ENCODE measurements at regions not wholly inside any gene's neighbourhood (a gene's known extent, or its start where the extent isn't known, plus 50 kb on each side); places are given as distances from the start of the nearest gene placed in this dataset.
A peak's percentile ranks its signal among the peaks of the same experiment; 100 is the strongest.

GRCh38 chr4:135227842-135228241 is 1026.3 kb upstream of the PABPC4L start:
- Histone ChIP-seq H2AFZ (ENCODE audit: low read depth, low read length, severe bottlenecking) (no peak overlapping the region), H3K9ac (ENCODE audit: low read length) (no peak overlapping the region), H3K4me3 (ENCODE audit: insufficient read depth, low read length, poor library complexity, severe bottlenecking) (no peak overlapping the region), H3K36me3 (ENCODE audit: low read length) (no peaks in the 10 kb centered on the region), H3K27ac (ENCODE audit: low read depth, low read length) (no peak overlapping the region), H3K27me3 (ENCODE audit: low read length) (no peaks in the 10 kb centered on the region), H3F3A (ENCODE audit: insufficient read depth) (no peaks in the 10 kb centered on the region), H3K79me2 (ENCODE audit: insufficient read depth, low read length) (no peaks in the 10 kb centered on the region), H3K9me3 (ENCODE audit: insufficient read depth, low read length) (no peaks in the 10 kb centered on the region), H4K20me1 (ENCODE audit: low read depth, low read length) (no peaks in the 10 kb centered on the region), H3K9me2 (replicated peaks; ENCODE audit: insufficient read depth, low read length) (no peaks in the 10 kb centered on the region), H3K4me2 (ENCODE audit: low read depth, low read length, poor library complexity, severe bottlenecking) (no peak overlapping the region)
- no peak for TF ChIP-seq EZH2phosphoT487 (conservative IDR thresholded peaks at IDR 0.05; ENCODE audit: low read length)
- TF ChIP-seq, protein P1, sequence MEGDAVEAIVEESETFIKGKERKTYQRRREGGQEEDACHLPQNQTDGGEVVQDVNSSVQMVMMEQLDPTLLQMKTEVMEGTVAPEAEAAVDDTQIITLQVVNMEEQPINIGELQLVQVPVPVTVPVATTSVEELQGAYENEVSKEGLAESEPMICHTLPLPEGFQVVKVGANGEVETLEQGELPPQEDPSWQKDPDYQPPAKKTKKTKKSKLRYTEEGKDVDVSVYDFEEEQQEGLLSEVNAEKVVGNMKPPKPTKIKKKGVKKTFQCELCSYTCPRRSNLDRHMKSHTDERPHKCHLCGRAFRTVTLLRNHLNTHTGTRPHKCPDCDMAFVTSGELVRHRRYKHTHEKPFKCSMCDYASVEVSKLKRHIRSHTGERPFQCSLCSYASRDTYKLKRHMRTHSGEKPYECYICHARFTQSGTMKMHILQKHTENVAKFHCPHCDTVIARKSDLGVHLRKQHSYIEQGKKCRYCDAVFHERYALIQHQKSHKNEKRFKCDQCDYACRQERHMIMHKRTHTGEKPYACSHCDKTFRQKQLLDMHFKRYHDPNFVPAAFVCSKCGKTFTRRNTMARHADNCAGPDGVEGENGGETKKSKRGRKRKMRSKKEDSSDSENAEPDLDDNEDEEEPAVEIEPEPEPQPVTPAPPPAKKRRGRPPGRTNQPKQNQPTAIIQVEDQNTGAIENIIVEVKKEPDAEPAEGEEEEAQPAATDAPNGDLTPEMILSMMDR (IDR thresholded peaks at IDR 0.05; ENCODE audit: insufficient read depth, low read length, poor library complexity, severe bottlenecking) = no peak

- Histone ChIP-seq H3K4me3 (ENCODE audit: insufficient read depth, low read length, poor library complexity, severe bottlenecking) (no peak overlapping the region), H3K36me3 (ENCODE audit: low read length) (no peaks in the 10 kb centered on the region)
- TF ChIP-seq EZH2phosphoT487 (conservative IDR thresholded peaks at IDR 0.05; ENCODE audit: low read length) = no peak
- TF ChIP-seq, protein P1 (IDR thresholded peaks at IDR 0.05; ENCODE audit: insufficient read depth, low read length, poor library complexity, severe bottlenecking) = no peak
Observed at GRCh38 chr4:135225551-135225950, 1024.0 kb upstream of the PABPC4L start.

GRCh38 chr4:135210341-135210740 is 1008.8 kb upstream of the PABPC4L start:
- Histone ChIP-seq H2AFZ (ENCODE audit: low read depth, low read length, severe bottlenecking) (peak overlapping the region; percentile 68), H3K4me2 (ENCODE audit: low read depth, low read length, poor library complexity, severe bottlenecking) (no peak overlapping the region)

More at GRCh38 chr4:135225551-135225950, 1024.0 kb upstream of the PABPC4L start:
- Histone ChIP-seq H3F3A (ENCODE audit: insufficient read depth) (no peaks in the 10 kb centered on the region), H3K9me2 (replicated peaks; ENCODE audit: insufficient read depth, low read length) (no peaks in the 10 kb centered on the region), H3K79me2 (ENCODE audit: insufficient read depth, low read length) (no peaks in the 10 kb centered on the region), H3K27me3 (ENCODE audit: low read length) (no peaks in the 10 kb centered on the region), H3K9me3 (ENCODE audit: insufficient read depth, low read length) (no peaks in the 10 kb centered on the region), H3K9ac (ENCODE audit: low read length) (no peak overlapping the region), H3K27ac (ENCODE audit: low read depth, low read length) (no peak overlapping the region), H2AFZ (ENCODE audit: low read depth, low read length, severe bottlenecking) (no peak overlapping the region), H4K20me1 (ENCODE audit: low read depth, low read length) (no peaks in the 10 kb centered on the region), H3K4me2 (ENCODE audit: low read depth, low read length, poor library complexity, severe bottlenecking) (no peak overlapping the region)

More at GRCh38 chr4:135210341-135210740, 1008.8 kb upstream of the PABPC4L start:
- no peaks in the 10 kb centered on the region for H4K20me1 ChIP-seq (ENCODE audit: low read depth, low read length)
- H3K27ac ChIP-seq (ENCODE audit: low read depth, low read length) = no peak overlapping the region
- TF ChIP-seq EZH2phosphoT487 (conservative IDR thresholded peaks at IDR 0.05; ENCODE audit: low read length) = no peak
- TF ChIP-seq, protein P1 (IDR thresholded peaks at IDR 0.05; ENCODE audit: insufficient read depth, low read length, poor library complexity, severe bottlenecking) = no peak
- H3K9me3 ChIP-seq (ENCODE audit: insufficient read depth, low read length) = no peaks in the 10 kb centered on the region
- H3K9ac ChIP-seq (ENCODE audit: low read length) = no peak overlapping the region
- no peaks in the 10 kb centered on the region for H3K79me2 ChIP-seq (ENCODE audit: insufficient read depth, low read length)
- H3K9me2 ChIP-seq (replicated peaks; ENCODE audit: insufficient read depth, low read length) = no peaks in the 10 kb centered on the region
- H3K27me3 ChIP-seq (ENCODE audit: low read length) = no peaks in the 10 kb centered on the region
- no peaks in the 10 kb centered on the region for H3F3A ChIP-seq (ENCODE audit: insufficient read depth)
- no peak overlapping the region for H3K4me3 ChIP-seq (ENCODE audit: insufficient read depth, low read length, poor library complexity, severe bottlenecking)
- H3K36me3 ChIP-seq (ENCODE audit: low read length) = no peaks in the 10 kb centered on the region

Measured in SU-DHL-6 (cell line).